NCI-H146 treated with DMSO at 0.1 percent for 48 hours (cell line): ENCODE measurements at regions not wholly inside any gene's neighbourhood (a gene's known extent, or its start where the extent isn't known, plus 50 kb on each side); places are given as distances from the start of the nearest gene placed in this dataset.

Experiments
- DNase-seq: peaks from one replicate; lab custom pipeline; 2025; ENCODE audit not compliant: unreplicated experiment; lab: John Stamatoyannopoulos, UW

GRCh38 chr7:70846208-70846607, 285.7 kb upstream of the GALNT17 start:
- no peak for DNase-seq

DNA sequence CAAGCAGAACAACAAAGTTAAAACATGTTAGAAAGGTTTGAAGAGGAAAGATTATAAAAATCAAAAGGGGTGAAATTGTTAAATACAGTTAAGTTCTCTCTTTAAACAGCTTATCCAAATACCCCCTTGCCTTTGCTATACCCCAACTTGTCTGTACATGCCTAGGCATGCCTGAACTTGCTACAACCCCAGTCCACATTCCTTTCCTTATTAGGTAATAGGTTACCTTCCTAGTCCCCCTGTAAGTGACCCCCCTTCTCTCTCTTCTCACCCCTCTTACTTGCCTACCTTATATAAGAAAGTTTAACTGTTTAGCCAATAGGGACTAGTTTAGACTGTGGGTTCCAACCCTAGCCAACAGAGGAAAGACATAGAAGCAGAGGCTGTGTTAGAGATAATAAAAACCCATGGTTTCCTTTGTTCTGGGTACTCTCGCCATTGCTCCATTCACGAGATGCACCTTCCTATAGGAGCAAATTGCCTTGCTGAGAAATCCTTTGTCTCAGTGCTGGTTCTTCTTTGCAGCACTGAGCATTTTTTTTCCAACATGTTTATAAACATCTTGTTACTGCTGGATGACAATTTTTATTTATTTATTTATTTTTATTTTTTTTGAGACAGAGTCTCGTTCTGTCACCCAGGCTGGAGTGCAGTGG, 282.2 kb upstream of the GALNT17 start:
- DNase-seq: no peak

- DNase-seq: no peak
These were observed 276.6 kb upstream of the GALNT17 start for GRCh38 chr7:70855373-70855772.

DNA sequence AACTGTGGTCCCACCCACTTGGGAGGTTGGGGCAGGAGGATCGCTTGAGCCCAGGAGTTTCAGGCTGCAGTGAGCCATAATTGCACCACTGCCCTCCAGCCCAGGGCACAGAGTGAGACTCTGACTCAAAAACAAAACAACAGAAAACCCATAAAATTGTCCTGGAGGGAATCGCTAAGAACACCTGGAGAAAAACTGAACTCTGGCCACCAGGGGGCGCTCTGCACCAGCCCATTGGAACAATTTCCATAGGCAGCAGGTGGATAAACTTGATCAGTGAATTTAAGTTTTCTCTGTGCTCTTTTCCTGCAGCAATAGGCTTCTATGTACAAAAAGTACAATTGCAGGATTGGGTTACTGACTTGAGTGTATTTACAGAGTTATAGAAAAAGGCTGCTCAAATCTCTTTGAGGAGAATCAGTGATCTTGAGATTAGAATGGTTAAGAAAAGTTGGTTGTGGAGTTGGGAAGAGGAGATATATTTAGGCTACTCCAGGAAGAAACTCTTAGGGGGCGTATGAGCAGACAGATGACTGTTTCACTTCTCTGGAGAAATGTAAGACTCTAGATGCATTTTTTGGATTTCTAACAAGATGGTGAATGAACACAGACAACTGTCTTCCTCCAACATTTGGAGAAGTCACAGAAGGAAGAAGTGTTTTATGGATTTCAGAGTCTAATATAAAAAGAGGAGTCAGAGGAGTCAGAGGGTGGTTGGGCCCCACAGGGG, 274.9 kb upstream of the GALNT17 start:
- peak; percentile 34 for DNase-seq

- DNase-seq: no peak
These were observed 274.0 kb upstream of the GALNT17 start for GRCh38 chr7:70857793-70858545.

- DNase-seq: no peak
These were observed 264.4 kb upstream of the GALNT17 start for GRCh38 chr7:70867513-70867912.

DNA sequence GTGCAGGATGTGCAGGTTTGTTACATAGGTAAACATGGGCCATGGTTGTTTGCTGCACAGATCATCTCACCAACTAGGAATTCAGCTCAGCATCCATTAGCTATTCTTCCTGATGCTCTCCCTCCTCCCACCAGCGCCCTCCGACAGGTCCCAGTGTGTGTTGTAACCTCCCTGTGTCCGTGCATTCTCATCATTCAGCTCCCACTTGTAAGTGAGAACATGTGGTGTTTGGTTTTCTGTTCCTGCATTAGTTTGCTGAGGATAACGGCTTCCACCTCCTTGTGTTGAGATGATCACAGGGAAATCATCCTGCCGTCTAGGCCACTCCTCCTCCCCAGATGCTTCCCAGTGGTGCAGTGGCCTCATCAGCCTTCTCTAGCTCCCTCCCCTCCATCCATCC, 261.6 kb upstream of the GALNT17 start:
- no peak for DNase-seq

- DNase-seq: no peak
These were observed 259.8 kb upstream of the GALNT17 start for GRCh38 chr7:70872188-70872587.

- no peak for DNase-seq
These were observed 250.6 kb upstream of the GALNT17 start for GRCh38 chr7:70881167-70881847.

- no peak for DNase-seq
These were observed 248.0 kb upstream of the GALNT17 start for GRCh38 chr7:70883750-70884439.

GRCh38 chr7:70884440-70884764, 247.5 kb upstream of the GALNT17 start:
- no peak for DNase-seq

GRCh38 chr7:70884809-70885208, 247.1 kb upstream of the GALNT17 start:
- DNase-seq: no peak

GRCh38 chr7:70886547-70886946, 245.4 kb upstream of the GALNT17 start:
- no peak for DNase-seq

- DNase-seq: no peak
These were observed 244.8 kb upstream of the GALNT17 start for GRCh38 chr7:70887186-70887585.

DNA sequence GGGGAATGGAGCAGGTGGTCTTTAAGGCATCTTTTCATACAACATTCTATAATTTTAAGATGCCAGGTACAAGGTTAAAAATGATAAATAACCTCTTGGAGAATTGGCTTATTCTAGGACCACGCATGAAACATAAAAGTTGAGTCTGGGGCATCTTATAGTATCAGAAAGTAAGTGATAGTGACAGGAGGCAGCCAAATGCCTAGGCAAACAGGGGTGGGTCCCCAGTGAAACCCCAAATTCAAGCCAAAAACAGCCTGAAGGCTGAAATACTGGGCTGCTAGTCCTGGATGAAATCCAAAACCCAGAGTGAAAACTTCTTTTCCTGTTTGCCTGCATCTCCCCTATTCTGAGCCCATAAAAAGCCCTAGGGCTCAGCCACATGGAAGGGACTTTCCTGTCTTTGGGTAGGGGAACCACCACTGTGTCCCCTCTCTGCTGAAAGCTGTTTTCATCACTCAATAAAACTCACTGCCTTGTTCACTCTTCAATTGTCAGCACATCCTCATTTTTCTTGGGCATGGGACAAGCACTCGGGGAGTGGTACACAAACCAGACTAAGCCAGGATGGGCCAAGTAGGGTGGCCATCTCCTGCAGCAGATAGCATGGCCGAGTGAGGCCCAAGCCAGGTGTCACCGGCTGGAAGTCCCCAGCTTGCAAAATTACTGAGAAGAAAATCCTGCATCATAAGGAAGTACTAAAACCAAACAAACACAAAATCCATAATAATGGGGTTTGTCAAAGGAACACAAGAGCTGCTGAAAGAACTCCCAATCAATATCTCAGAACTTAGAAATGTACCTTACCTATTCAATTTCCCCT, 241.6 kb upstream of the GALNT17 start:
- no peak for DNase-seq

DNA sequence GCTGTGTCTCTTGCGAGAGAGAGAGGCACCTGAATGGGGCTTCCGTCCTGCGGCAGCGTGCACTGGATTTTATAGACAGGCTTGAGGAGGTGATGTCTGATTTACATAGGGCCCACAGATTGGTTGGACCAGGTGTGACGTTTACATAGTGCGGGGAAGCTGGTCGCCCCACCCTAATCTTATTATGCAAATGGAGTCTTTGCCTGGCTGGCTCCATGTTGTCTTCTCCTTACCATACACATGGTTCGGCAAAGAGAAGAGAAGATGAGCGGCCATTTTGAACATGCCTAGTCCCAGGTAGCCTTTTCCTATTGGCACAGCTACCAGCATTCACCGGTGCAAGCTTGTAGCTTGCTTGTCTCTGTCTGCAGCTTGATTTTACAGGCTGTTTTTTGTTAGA, 238.5 kb upstream of the GALNT17 start:
- DNase-seq: peak; percentile 20

GRCh38 chr7:70893971-70894715, 237.8 kb upstream of the GALNT17 start:
- no peak for DNase-seq

GRCh38 chr7:70894799-70895198, 237.1 kb upstream of the GALNT17 start:
- no peak for DNase-seq
